NOMO-1 treated with dmso at 0.1 percent for 144 hours (cell line): ENCODE measurements at regions not wholly inside any gene's neighbourhood (a gene's known extent, or its start where the extent isn't known, plus 50 kb on each side); places are given as distances from the start of the nearest gene placed in this dataset.
"Not testable (repeated sequence)": the region's sequence is repeated elsewhere in the genome, so short reads cannot be mapped to it uniquely, and the experiment has no call there.

Experiments
- DNase-seq: peaks from one replicate; lab custom pipeline; 2025; ENCODE audit not compliant: unreplicated experiment; lab: John Stamatoyannopoulos, UW

DNA sequence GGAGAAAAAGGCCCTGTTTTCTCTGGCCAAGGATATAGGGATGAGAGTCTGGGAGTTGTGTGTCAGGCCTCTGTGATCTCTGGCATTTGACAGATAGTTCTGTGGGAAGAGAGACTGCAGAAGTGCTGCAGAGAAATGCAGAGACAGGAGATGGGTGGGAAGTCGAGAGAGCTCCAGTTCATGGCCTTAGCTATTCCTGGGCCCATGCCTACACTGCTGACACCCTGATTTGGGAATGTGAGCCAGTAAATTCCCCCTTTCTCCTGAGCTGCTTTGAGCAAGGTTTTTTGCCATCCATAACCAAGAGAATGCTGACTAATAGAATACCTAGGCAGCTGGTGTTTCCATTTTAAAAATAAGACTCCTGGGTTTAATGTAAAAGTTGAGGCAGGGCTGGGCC lies 59.3 kb downstream of the EBLN2 start:
- no peak for DNase-seq

DNA sequence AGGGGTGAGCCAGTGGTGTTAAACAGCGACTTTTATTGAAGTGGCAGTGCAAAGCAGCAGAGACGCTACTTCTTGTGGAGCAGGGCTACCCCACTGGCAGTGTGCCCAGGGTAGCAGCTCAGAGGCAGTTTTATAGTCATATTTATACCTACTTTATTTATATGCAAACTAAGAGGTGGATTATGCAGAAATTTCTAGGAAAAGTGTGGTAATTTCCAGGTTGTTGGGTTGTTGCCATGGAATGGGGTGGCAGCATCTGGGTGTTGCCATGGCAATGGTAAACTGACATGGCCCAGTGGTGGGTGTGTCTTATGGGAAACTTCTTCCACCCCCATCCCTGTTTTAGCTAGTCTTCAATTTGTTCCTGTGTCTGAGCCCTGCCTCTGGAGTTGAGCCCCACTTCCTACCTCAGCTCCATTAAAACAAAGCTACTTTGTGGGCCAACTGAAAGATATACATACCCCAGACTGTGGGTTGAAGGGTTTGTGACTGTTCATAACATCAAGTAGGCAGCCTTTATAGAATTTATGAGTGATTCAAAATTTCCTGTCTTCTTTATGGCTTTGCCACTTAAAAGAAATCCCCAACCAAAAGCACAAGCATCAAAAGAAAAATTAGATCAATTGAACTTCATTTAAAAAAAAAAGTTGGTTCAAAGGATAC lies 60.3 kb downstream of the EBLN2 start:
- no peak for DNase-seq

DNA sequence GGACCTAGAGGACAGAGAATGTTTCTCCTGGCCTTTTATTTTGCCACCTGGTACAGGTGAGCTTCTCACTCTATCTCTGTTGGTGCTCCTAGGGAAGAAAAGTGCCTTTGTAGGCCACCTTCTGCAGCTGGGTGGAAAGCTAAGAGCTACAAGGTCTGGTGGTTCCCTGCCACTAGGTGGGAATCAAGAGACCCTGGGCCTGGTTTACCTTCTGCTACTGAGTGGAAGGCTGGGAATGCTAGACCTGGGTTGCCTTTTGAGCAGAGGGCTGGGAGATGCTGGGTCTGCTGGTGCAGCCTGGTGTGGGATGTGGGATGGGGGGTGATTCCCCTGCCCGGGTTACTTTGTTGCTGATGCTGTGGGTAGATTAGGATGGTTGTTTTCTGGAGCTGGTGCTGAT lies 72.6 kb downstream of the EBLN2 start:
- DNase-seq: no peak

DNA sequence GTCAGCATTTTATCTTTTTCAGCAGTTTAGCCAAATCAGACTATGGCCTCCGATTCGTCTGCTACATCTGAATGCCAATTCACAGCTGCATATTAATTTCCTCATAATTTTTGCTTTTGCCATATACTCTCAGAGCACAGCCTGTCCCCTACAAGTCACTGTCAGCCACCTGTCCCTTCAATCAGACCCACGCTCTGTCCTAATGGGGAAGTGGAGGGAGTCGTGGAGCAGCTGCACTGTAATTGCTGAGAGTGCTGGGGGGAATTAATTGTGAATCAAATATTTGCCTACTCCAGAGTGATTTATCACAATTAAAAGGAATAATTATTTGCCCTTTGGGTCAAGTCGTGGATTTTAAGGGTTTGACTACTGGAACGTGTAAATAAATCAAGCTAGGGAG lies 75.5 kb downstream of the EBLN2 start:
- DNase-seq: no peak

DNA sequence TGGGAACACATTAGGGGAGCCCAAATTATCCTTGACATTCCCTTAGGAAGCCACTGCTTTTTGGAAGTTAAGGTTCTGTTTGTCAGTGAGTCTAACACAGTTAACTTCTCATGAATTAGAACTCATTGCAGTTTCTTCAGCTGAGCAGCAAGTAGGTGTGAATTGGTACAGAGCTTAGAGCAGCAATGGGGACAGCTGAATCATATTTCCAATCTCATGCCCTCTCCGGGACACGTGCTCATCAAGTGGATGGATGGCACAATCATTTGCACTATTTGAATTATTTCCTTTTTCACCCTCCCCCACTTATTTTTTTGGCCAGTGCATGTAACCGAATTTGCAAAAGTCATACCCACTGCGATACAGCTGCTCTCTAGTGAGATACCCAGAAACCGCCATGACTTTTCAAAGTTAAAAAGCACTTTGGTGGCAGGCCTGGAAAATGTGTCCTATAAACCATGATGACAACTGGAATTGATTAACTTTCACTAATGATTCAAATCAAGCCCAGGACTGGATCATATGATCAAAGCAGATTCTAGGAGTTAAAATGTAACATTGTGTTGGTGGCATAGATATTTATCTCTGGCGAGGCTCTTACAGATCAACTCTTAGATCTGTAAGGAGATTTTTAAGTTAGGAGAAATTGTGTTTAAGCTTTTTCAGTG lies 76.4 kb downstream of the EBLN2 start:
- DNase-seq: no peak

DNA sequence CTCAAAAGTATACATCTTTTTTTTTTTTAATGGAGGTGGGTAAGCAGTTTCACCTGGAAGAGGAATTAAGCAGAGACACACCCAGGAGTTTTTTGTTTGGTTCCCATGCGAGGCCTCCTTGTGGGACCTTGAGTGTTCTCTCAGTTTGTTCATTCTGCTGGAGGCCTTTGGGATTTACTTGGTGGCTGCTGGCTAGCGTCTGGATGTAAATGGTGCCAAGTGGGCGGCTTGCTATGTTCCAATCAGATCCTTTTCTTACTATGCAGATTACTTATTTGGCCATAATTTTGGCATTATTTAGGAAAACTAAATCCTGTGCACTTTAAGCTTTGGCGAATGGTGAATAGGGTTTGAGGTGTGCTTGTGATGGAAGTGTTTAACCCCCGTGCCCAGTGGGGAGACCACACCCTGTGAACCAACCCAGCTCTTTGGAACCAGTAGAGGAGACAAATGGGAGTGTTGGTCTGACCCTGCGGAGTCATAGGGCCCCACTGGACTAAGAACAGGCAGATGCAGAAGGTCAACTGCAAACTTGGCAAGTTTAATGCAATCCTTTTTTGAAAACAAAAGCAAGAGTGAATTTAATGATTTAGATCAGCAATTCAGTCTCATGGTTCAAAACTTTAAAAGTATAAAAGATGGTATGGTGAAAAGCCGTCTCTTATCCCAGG lies 79.4 kb downstream of the EBLN2 start:
- DNase-seq: no peak

DNA sequence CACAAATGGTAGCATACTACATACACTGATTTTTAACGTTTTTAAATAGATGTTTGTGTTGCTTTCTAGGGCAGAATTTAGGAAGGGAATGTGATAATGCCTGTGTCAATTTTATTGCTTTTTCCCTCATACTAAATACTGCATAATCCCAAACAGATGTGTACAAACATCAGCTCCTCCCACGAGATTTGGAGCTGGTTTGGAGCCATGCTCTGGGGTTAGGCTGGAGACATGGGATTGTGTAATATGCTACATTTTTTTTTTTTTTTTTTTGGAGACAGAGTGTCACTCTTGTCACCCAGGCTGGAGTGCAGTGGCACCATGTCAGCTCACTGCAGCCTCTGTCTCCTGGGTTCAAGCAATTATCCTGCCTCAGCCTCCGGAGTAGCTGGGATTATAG lies 80.1 kb downstream of the EBLN2 start:
- DNase-seq: no peak

DNA sequence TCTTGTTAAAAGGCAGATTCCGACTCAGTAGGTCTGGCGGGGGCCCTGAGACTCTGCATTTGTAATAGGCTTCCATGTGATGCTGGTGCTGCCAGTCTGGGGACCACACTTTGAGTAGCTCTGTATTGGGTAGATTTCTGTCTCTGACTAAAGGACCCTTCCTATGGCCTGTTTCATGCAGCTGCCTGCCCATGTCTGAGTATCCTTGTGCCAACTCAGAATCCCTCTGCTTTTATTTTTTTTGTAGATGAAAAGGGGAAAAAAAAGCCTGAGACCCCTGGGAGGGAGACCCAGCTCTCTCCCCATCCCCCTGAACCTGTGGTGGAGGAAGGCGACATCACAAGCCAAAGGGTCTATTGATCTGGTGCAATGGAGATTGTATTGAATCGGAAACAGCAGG lies 81.9 kb downstream of the EBLN2 start:
- DNase-seq: no peak

DNA sequence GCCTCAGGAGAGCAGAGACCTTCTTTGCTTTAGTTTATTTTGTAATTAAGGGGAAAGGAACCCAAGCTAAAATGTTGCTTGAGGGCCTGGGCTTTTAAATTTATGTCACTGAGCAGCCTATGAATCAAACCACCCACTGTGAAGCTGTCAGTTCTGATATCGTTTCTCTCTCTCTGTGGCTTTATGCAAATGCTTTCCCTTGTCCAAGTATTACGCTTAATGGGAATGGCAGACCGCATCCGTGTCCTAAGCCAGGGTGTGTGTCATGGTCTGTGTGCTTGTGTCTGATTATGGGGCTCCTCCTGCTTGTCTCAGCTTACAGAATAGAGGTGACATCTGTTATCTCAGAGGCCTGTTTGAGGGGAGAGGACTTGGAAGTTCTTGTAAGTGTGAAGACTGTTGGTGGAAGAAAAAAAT lies 82.4 kb downstream of the EBLN2 start:
- DNase-seq: no peak

DNA sequence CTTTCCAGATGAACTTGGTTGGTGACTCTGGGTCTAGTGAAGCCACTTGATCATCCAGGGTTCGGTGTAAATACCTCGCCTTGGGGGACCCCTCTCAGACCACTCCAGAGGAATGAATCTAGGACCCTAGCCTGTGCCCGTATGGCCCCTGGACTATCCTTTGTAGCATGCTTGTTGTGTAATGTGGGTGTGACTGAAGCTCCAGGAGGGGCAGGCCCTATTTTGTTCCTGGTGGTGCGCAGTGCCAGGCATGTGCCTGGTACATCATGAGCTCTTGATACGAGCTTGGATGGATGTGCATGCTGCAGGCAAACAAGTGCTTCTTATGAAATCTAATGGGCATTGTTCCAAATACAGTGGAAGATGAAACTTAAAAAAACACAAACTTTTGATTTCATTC lies 82.8 kb downstream of the EBLN2 start:
- no peak for DNase-seq

DNA sequence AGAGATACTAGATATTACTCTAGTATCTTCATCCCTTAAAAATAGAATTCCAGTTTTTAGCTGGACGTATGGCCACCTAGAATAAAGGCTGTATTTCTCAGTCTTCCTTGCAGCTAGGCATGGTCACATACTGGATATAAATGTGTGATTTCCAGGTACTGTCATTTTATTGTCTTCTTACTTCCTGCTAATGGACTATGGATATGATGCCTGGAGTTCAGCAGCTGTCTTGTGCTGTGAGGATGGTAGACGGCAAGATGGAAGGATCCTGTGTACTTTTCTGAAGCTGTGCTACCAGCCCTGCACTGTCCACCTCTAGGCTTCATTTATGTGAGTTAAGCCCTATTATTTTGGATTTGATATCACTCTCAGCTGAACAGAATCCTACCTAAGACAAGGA lies 83.4 kb downstream of the EBLN2 start:
- no peak for DNase-seq

DNA sequence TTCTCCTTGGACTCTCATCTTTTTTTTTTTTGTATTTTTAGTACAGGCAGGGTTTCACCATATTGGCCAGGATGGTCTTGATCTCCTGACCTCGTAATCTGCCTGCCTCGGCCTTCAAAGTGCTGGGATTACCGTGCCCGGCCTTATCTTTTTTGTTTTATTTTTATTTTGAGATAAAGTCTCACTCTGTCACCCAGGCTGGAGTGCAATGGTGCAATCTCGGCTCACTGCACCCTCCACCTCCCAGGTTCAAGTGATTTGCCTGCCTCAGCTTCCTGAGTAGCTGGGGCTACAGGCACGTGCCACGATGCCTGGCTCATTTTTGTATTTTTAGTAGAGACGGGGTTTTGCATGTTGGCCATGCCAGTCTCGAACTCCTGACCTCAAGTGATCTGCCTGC lies 86.0 kb downstream of the EBLN2 start:
- DNase-seq: not testable (repeated sequence)

DNA sequence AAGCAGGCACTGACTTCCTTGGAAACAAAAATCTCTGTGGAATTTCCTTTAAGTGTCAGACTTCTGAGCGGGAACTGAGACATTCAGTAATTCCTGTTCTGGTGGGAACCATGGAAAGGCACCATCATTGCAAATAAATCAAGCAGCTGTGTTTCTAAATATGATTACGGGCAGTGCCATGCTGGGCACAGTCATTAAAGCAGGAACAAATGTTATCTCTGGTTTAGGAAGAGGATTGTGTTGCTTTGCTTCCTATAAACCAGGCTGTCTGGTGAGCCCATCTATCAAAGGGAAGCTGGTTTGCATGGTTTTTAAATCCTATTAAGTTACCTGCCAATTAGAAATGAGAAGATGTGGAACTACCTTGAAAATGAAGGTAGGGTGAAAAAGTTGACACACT lies 86.7 kb downstream of the EBLN2 start:
- no peak for DNase-seq

DNA sequence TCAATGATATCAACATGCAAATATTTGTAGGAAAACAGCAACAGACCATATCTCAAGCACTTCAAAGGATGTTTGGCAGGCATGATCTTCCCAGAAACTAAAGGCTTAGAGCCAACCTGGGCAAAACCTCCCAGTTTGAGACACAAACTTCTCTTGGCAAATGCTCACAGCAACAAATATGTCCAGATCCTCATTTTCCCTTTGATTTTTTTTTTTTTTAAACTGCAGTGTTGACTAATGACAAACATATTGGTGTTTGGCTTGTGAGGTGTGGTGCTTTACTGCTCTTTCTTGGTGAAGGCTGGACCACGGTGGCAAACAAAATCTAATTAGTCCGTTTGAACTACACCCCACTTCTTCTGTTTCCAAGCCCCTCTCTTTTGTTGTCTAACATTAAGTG lies 87.2 kb downstream of the EBLN2 start:
- DNase-seq: no peak

DNA sequence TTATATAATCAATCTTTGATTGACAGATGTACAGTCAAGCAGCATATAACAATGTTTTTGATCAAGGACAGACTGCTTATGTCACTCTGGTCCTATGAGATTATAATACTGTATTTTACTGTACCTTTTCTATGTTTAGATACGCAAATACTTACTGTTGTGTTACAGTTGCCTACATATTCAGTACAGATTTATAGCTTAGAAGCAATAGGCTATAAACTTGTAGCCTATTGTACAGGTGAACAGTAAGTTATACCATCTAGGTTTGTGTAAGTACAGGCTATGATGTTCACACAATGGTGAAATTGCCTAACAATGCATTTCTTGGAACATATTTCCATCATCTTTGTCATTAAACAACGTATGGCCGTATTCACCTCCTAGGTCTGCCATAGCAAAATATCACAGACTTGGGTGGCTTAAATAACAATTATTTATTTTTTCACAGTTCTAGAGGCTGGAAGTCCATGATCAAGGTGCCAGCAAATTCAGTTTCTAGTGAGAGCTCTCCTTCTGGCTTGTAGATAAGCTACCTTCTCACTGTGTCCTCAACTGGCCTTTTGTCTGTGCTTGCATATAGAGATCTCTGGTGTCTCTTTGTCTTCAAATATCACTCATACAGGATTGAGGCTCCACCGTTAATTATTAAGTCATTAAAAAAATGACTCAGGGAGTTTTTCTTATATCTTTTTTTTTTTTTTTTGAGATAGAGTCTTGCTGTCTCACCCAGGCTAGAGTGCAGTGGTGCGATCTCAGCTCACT lies 89.1 kb downstream of the EBLN2 start:
- no peak for DNase-seq

DNA sequence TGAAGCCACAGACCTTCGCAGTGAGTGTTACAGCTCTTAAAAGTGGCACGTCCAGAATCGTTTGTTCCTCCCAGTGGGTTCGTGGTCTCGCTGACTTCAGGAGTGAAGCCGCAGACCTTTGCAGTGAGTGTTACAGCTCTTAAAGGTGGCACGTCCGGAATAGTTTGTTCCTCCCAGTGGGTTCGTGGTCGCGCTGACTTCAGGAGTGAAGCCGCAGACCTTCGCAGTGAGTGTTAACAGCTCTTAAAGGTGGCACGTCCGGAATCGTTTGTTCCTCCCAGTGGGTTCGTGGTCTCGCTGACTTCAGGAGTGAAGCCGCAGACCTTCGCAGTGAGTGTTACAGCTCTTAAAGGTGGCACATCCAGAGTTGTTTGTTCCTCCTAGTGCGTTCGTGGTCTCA lies 91.1 kb downstream of the EBLN2 start:
- DNase-seq: not testable (repeated sequence)

DNA sequence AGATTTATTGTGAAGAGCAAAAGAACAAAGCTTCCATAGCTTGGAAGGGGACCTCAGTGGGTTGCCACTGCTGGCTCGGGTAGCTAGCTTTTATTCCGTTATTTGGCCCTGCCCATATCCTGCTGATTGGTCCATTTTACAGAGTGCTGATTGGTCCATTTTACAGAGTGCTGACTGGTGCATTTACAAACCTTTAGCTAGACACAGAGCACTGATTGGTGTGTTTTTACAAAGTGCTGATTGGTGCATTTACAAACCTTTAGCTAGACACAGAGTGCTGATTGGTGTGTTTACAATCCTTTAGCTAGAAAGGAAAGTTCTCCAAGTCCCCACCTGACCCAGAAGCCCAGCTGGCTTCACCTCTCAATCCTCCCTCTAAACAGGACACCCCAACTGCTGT lies 91.6 kb downstream of the EBLN2 start:
- DNase-seq: not testable (repeated sequence)

DNA sequence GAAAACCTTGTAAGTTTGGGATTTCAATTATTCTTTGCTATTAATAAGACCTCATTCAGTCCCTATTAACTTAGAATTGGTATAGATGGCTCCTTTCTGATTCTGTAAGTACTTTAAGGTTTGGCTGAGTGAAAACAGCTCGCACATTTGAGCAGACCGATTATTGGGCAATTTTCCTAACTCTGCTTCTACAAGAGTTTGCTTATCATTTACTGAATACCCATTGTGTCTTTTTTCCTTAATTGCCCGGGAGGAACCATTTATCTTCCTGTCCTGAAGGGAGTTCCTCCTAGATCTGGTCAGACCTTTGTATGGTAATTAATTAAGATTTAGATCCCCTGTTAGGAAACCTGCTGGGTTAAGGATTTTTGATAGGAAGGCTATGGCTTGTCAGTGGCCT lies 92.8 kb downstream of the EBLN2 start:
- not testable (repeated sequence) for DNase-seq

DNA sequence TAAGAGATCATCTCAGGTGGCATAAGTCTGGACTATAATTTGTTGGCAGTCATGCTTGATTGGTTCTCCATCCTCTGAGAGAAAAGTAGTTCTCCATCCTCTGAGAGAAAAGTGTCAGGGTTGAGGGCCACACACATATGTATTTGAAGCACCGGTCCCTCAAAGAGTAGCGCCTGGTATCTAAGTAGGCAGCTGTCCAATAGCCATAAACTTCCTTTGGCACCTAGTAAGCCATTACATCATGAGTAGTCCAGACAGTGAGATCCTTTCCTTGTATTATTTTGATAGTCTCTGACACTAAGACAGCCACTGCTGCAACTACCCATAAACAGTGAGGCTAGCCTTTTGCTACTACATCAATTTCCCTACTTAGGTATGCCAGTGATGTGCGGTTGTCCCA lies 94.0 kb downstream of the EBLN2 start:
- DNase-seq: not testable (repeated sequence)

DNA sequence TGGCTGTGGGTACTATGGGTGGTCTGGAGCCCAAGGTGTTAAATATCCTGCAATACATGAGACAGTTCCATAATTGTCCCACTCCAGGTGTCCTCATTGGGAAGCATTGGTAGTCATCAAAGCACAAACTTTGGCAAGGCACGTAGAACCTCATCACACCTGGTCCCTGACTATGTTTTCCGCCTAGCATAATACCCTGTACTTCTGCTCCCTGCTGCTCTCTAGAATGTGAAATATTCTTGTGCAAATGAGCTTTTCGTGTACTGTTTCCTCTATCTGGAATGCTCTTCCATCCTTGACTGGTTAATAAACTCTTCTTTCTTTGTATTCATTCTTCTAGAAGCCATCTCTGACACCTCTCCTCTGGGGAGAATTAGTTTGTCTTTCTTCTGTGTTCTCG lies 103.2 kb downstream of the EBLN2 start:
- DNase-seq: no peak

DNA sequence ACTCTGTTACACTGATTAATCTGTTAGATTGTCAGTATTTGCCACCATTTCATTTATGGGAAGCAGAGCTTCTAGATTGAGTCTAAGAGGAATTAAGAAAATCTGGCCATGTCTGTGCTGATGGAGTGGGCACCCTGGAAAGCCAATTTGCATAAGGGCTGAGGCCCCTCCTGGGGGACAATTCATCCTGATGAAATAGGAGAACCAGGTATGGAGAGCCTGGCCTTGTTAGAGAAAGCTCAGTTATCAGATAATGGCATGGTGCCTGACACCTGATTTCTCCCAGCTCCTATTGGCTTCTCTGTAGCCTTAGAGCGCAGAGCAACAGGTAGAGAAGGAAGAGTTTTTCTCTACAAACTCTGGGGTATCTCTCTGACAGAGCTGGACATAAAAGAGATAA lies 114.2 kb downstream of the EBLN2 start:
- DNase-seq: no peak

DNA sequence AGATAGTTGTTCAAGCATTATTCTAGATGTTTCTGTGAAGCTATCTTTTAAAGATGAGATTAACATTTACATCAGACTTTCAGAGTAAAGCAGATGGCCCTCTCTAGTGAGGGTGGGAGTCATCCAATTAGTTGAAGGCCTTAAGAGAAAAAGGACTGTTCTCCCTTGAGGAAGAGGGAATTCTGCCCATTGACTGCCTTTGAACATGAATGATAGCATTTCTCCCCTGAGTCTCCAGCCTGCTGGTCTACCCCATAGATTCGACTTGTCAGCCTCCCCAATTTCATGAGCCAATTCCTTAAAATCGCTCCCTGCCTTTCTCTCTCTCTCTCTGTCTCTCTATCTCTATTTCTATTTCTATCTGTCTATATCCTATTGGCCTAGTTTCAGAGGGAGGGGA lies 115.5 kb downstream of the EBLN2 start:
- no peak for DNase-seq
